GM13976 (cell line): ENCODE measurements at regions not wholly inside any gene's neighbourhood (a gene's known extent, or its start where the extent isn't known, plus 50 kb on each side); places are given as distances from the start of the nearest gene placed in this dataset.
"Not testable (repeated sequence)": the region's sequence is repeated elsewhere in the genome, so short reads cannot be mapped to it uniquely, and the experiment has no call there.

Experiments used
- DNase-seq: peaks from one replicate; pipeline ENCODE4 v3.0.0; 2012; ENCODE audit warnings: low spot score
- in situ Hi-C: fragments of 300-500 bp; cut with MboI; formaldehyde crosslinking; loops from one replicate; pipeline ENCODE4 v1.12.0; 2022; ENCODE audit warnings: low sequenced_read_pairs, mixed read lengths, inconsistent platforms; ENCODE audit not compliant: unreplicated experiment
- TF ChIP-seq, protein P1 (sequence below): IDR thresholded peaks from 2 replicates; pipeline ENCODE4 v1.5.1; 2012; ENCODE audit warnings: borderline replicate concordance, mild to moderate bottlenecking; ENCODE audit not compliant: insufficient read depth; ENCODE audit errors: extremely low read depth, missing control alignments, control extremely low read depth

DNA sequence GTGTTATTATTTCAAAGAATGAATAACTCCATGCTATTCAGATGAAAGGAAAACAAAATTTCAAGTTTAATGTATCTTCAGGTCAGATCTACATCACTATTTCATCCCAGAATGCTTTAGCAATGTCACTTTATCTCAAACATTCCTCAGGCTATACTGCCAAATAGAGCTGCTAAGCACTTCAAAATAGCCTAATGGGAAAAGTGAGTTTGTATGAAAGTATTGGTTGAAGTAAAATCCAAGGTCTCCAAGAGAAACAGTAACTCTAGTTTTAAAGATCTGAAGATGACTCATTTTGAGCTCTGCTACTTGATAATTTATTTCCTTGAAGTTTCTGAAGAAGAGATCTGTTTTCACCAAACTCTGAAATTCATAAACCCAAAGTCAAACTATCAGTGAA, 466.2 kb upstream of the FOXG1 start:
- DNase-seq: no peak
- TF ChIP-seq, protein P1, sequence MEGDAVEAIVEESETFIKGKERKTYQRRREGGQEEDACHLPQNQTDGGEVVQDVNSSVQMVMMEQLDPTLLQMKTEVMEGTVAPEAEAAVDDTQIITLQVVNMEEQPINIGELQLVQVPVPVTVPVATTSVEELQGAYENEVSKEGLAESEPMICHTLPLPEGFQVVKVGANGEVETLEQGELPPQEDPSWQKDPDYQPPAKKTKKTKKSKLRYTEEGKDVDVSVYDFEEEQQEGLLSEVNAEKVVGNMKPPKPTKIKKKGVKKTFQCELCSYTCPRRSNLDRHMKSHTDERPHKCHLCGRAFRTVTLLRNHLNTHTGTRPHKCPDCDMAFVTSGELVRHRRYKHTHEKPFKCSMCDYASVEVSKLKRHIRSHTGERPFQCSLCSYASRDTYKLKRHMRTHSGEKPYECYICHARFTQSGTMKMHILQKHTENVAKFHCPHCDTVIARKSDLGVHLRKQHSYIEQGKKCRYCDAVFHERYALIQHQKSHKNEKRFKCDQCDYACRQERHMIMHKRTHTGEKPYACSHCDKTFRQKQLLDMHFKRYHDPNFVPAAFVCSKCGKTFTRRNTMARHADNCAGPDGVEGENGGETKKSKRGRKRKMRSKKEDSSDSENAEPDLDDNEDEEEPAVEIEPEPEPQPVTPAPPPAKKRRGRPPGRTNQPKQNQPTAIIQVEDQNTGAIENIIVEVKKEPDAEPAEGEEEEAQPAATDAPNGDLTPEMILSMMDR: no peak
- in situ Hi-C loops: no loop called here

DNA sequence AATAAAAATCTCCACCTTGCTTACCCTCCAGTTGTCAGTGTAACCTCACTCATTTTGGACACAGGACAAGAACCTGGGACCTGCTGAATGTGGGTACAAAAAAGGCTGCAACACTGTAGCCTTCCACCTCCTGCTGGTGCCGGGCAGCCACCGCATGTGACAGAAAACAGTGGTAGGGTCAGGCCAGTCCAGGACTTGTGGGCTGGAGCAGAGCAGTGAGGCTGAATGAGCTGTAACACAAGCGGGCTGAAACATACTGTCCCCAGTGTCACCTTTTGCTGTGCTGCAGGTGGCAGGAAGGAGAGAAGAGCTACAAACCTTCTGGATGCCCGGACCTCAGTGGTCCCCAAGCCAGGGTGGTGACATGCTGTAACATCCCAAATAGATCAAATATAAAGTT, 465.4 kb upstream of the FOXG1 start:
- TF ChIP-seq, protein P1: no peak
- in situ Hi-C loops: no loop called here
- DNase-seq: no peak

DNA sequence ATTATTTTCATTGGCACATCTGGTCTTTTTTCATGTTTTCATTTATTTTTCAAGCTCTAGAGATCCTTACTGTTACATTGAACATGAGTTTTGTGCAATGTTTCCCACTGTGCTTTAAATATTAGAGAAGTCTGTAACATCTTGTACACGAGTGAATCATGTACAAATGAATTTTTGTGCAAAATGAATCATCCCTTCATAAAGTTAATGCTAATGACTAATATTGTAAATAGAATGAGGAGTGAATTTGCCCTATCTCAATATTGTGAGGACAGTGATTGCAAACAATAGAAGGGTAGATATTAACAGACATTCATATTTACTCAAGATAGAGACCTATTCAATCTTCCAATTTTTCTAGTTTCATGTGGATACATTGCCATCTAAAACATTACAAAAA, 463.3 kb upstream of the FOXG1 start:
- in situ Hi-C loops: no loop called here

DNA sequence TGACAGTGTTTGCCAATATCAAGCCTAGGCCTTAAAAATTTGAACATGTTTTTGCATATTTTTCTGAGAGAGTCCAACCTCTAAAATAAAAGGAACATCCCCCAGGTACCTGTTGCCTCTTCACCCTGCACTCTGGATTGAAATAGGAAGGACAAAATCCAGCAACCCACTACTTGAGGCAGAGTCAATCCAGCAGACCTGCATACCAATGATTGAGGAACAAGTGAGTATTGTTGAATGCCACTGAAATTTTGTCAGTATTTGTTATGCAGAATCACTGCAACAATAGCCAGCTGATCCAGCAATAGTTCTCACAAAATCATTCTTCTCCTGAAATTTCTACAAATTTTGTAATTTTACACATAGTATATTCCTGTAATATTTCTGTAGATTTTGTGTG, 460.6 kb upstream of the FOXG1 start:
- TF ChIP-seq, protein P1: no peak
- DNase-seq: no peak
- in situ Hi-C loops: no loop called here

More for the DNA sequence above, 463.3 kb upstream of the FOXG1 start:
- TF ChIP-seq, protein P1: no peak
- DNase-seq: no peak

DNA sequence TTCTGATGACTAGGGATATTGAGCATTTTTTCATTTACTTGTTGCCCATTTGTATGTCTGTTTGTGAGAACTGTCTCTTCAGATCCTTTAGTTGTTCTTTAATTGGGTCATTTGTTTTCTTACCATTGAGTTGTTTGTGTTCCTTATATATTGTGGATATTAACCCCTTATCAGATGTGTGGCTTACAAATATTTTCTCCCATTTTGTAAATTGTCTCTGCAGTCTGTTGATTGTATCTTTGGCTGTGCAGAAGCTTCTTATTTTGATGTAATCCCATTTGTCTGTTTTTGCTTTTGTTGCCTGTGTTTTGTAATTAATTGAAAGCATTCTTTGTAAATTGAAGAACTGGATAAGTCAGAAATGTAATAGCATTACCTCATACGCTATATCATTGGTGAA, 459.1 kb upstream of the FOXG1 start:
- TF ChIP-seq, protein P1: no peak
- in situ Hi-C loops: no loop called here
- no peak for DNase-seq

DNA sequence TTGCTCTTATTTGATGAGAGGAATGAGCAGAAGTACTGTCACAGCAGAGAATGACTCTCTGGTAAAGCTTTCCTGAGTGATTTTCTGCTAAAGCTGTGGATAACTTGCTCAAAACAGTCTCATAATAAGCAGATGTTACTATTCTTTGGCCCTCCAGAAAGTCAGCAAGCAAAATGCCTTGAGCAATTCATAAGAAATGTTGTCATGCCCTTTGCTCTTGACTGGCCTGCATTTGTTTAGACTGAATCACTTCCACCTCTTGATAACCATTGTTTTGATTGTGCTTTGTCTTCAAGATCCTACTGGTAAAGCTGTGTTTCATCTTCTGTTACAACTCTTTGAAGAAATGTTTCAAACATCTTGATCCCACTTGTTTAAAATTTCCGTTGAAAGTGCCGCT, 457.9 kb upstream of the FOXG1 start:
- DNase-seq: no peak
- in situ Hi-C loops: no loop called here
- TF ChIP-seq, protein P1: no peak

DNA sequence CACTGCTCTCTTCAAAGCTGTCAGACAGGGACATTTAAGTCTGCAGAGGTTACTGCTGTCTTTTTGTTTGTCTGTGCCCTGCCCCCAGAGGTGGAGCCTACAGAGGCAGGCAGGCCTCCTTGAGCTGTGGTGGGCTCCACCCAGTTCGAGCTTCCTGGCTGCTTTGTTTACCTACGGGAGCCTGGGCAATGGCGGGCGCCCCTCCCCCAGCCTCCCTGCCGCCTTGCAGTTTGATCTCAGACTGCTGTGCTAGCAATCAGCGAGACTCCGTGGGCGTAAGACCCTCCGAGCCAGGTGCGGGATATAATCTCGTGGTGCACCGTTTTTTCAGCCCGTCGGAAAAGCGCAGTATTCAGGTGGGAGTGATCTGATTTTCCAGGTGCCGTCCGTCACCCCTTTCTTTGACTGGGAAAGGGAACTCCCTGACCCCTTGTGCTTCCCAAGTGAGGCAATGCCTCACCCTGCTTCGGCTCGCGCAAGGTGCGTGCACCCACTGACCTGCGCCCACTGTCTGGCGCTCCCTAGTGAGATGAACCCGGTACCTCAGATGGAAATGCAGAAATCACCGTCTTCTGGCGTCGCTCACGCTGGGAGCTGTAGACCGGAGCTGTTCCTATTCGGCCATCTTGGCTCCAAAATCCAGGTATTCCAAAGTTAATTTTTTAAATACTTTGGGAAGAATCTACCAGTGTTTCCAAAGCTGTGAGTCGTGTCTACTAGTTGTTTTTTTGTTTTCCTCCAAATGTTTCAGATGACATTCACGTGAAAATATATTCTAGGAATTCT, 448.5 kb upstream of the FOXG1 start:
- DNase-seq, in situ Hi-C loops: not testable (repeated sequence)
